GM12878 (cell line): ENCODE measurements at regions not wholly inside any gene's neighbourhood (a gene's known extent, or its start where the extent isn't known, plus 50 kb on each side); places are given as distances from the start of the nearest gene placed in this dataset.

Source experiments
- ATAC-seq: fragments of 200-7000 bp; cut with Tn5 transposase; 3 replicates; pipeline ENCODE4 v1.9.1; 2020; ENCODE audit warnings: mild to moderate bottlenecking, moderate library complexity
- BruUV-seq: library from RNA; stranded (reverse); fragments of 400-500 nt; replicated peaks from 2 replicates; lab custom pipeline; 2021; lab: Mats Ljungman, UMichigan
- CTCF ChIA-PET: fragments of 300-600 bp; sonication (Branson Sonifier 250); formaldehyde crosslinking; extraction: SDS; loops from one replicate; lab custom pipeline; 2021; ENCODE audit warnings: inconsistent platforms; lab: Yijun Ruan, JAX
- POLR2A ChIA-PET: fragments of 350-600 bp; formaldehyde crosslinking; extraction: SDS; loops from one replicate; lab custom pipeline; 2021; ENCODE audit warnings: inconsistent platforms; lab: Charles Lee
- RAD21 ChIA-PET: fragments of 300-600 bp; sonication (Branson Sonifier 250); formaldehyde crosslinking; loops from one replicate; lab custom pipeline; 2023; ENCODE audit warnings: antibody characterized with exemption; ENCODE audit not compliant: unreplicated experiment; lab: Charles Lee
- SMC1A ChIA-PET: fragments of 300-600 bp; sonication (Branson Sonifier 250); formaldehyde crosslinking; loops from one replicate; lab custom pipeline; 2023; ENCODE audit not compliant: unreplicated experiment, uncharacterized antibody; lab: Charles Lee
- DNase-seq: peaks from one replicate; pipeline ENCODE4 v3.0.0-alpha.2; 2011; ENCODE audit warnings: low read depth, low spot score
- FAIRE-seq: peaks from 3 replicates; lab custom pipeline; 2011; peaks lifted over from hg19 to GRCh38; lab: Jason Lieb, UNC
- H2AFZ ChIP-seq: 2 replicates; pipeline ENCODE4 v1.6.0; 2011; ENCODE audit warnings: low read depth, low read length, control low read depth; ENCODE audit not compliant: control insufficient read depth
- H3K27ac ChIP-seq: 2 replicates; pipeline ENCODE4 v1.5.1; 2011; ENCODE audit warnings: control low read depth; ENCODE audit not compliant: control insufficient read depth, insufficient read depth
- H3K27me3 ChIP-seq, 2 experiments: replicated peaks in 1 of 2; 2 replicates each; pipeline versions ENCODE4 v1.6.0 to v1.6.1; 2011; ENCODE audit warnings: low read length in 1 of 2; ENCODE audit not compliant: control insufficient read depth in 2 of 2, insufficient read depth in 2 of 2
- H3K36me3 ChIP-seq, 2 experiments: 2 replicates each; pipeline ENCODE4 v1.5.1; 2011; ENCODE audit warnings: low read length in 1 of 2; ENCODE audit not compliant: control insufficient read depth in 2 of 2, insufficient read depth in 2 of 2
- H3K4me1 ChIP-seq: 2 replicates; pipeline ENCODE4 v1.6.1; 2011; ENCODE audit warnings: mild to moderate bottlenecking, low read length, moderate library complexity, mixed read lengths; ENCODE audit not compliant: control insufficient read depth, insufficient read depth
- H3K4me2 ChIP-seq: 2 replicates; pipeline ENCODE4 v1.6.0; 2011; ENCODE audit warnings: control low read depth; ENCODE audit not compliant: control insufficient read depth, insufficient read depth
- H3K4me3 ChIP-seq: fragments of 200-600 bp; sonication (generic); 2 replicates; pipeline ENCODE4 v1.5.1; 2016
- H3K79me2 ChIP-seq: 2 replicates; pipeline ENCODE4 v1.6.0; 2011; ENCODE audit warnings: low read length; ENCODE audit not compliant: control insufficient read depth, insufficient read depth
- H3K9ac ChIP-seq: 2 replicates; pipeline ENCODE4 v1.8.0; 2011; ENCODE audit warnings: low read length, control low read depth, mixed read lengths; ENCODE audit not compliant: control insufficient read depth, insufficient read depth
- H3K9me3 ChIP-seq: replicated peaks from 3 replicates; pipeline ENCODE4 v1.5.1; 2011; ENCODE audit warnings: mild to moderate bottlenecking, low read length; ENCODE audit not compliant: control insufficient read depth, insufficient read depth
- H4K20me1 ChIP-seq: 2 replicates; pipeline ENCODE4 v1.6.0; 2011; ENCODE audit not compliant: control insufficient read depth, insufficient read depth
- ATF2 ChIP-seq: IDR thresholded peaks from 2 replicates; pipeline ENCODE4 v1.6.1; 2012; ENCODE audit warnings: low read length, inconsistent platforms
- CBX5 ChIP-seq: sonication (generic); IDR thresholded peaks from 2 replicates; pipeline ENCODE4 v1.6.1; 2016; ENCODE audit warnings: low read depth, moderate library complexity, mild to moderate bottlenecking, inconsistent platforms
- DPF2 ChIP-seq: fragments of 450-650 bp; IDR thresholded peaks from 2 replicates; pipeline ENCODE4 v1.6.1; 2017; ENCODE audit warnings: mild to moderate bottlenecking
- E2F4 ChIP-seq: IDR thresholded peaks from 2 replicates; pipeline ENCODE4 v1.6.1; 2012; ENCODE audit warnings: low read depth, low read length, improper control_type of control experiment
- FOXK2 ChIP-seq: fragments of 450-650 bp; IDR thresholded peaks from 2 replicates; pipeline ENCODE4 v1.6.1; 2017; ENCODE audit warnings: mild to moderate bottlenecking, moderate library complexity
- KDM1A ChIP-seq: fragments of 200-600 bp; sonication (generic); IDR thresholded peaks from 2 replicates; pipeline ENCODE4 v1.6.1; 2016; ENCODE audit warnings: borderline replicate concordance
- MXI1 ChIP-seq: fragments of 150-350 bp; IDR thresholded peaks from 2 replicates; pipeline ENCODE4 v1.6.1; 2011; ENCODE audit warnings: low read depth, mild to moderate bottlenecking, inconsistent platforms, low read length, improper control_type of control experiment
- RAD21 ChIP-seq: IDR thresholded peaks from 2 replicates; pipeline ENCODE4 v1.6.1; 2011; ENCODE audit warnings: mild to moderate bottlenecking, low read depth, low read length, moderate library complexity; ENCODE audit not compliant: insufficient read depth
- SMAD5 ChIP-seq: IDR thresholded peaks from 2 replicates; pipeline ENCODE4 v1.6.1; 2016; ENCODE audit warnings: antibody characterized with exemption, low read depth
- SPI1 ChIP-seq: IDR thresholded peaks from 2 replicates; pipeline ENCODE4 v1.6.1; 2011; ENCODE audit warnings: low read depth, mild to moderate bottlenecking, low read length, moderate library complexity, borderline replicate concordance; ENCODE audit not compliant: insufficient read depth
- TARDBP ChIP-seq: IDR thresholded peaks from 2 replicates; pipeline ENCODE4 v1.6.1; 2016; ENCODE audit warnings: borderline replicate concordance
- ZBTB40 ChIP-seq: fragments of 450-650 bp; IDR thresholded peaks from 2 replicates; pipeline ENCODE4 v1.6.1; 2016; ENCODE audit warnings: mild to moderate bottlenecking, moderate library complexity, borderline replicate concordance
- WGBS: methylation state at CpG from one replicate; pipeline ENCODE4 v1.1.6; 2016; ENCODE audit warnings: low lambda C conversion rate; ENCODE audit not compliant: insufficient replicate concordance, insufficient coverage; ENCODE audit errors: missing lambda C conversion rate; 5-methylcytosine and 5-hydroxymethylcytosine counted together
- in situ Hi-C: fragments of 300-500 bp; cut with MboI; formaldehyde crosslinking; loops from 9 replicates; pipeline ENCODE4 v1.14.3; 2018; ENCODE audit warnings: mixed read lengths
- intact Hi-C: fragments of 100-400 bp; cut with micrococcal nuclease; formaldehyde crosslinking; loops from one replicate; pipeline ENCODE4 v1.14.2; 2022; ENCODE audit not compliant: unreplicated experiment

- no peak for TF ChIP-seq RAD21
- no peak for TF ChIP-seq ZBTB40
- TF ChIP-seq SMAD5: no peak
- no peak for TF ChIP-seq E2F4
Measured at GRCh38 chr4:177001271-177002175, 208.8 kb upstream of the VEGFC start (continued).

GRCh38 chr4:177005674-177006230 is 213.0 kb upstream of the VEGFC start:
- CTCF ChIA-PET: no interaction called here
- RAD21 ChIA-PET: no interaction called here
- Histone ChIP-seq H3K27ac (no peak overlapping the region), H4K20me1 (no peaks in the 10 kb centered on the region), H2AFZ (0 out of 2 replicates have a peak overlapping the region, but pooled peaks have one; percentile 12), H3K4me2 (no peak overlapping the region), H3K79me2 (no peaks in the 10 kb centered on the region), H3K4me1 (no peaks in the 10 kb centered on the region), H3K36me3 (no peaks in the 10 kb centered on the region), H3K9ac (no peak overlapping the region), H3K4me3 (no peak overlapping the region), H3K9me3 (no peaks in the 10 kb centered on the region), H3K27me3 (no peaks in the 10 kb centered on the region)
- FAIRE-seq: no peak
- intact Hi-C loops (no loop called here), in situ Hi-C loops (no loop called here)
- SMC1A ChIA-PET: no interaction called here
- no peak; the same call in 2 of the 3 replicates for ATAC-seq
- WGBS: 0% methylated on average over 3 of the region's 3 CpGs
- POLR2A ChIA-PET: no interaction called here
- BruUV-seq: no TSS peak
- TF ChIP-seq KDM1A (no peak), TARDBP (no peak), CBX5 (no peak), ATF2 (no peak), SMAD5 (no peak), SPI1 (no peak), FOXK2 (no peak), MXI1 (no peak), DPF2 (no peak)
- DNase-seq: no peak
